ENCODE measurements at regions not wholly inside any gene's neighbourhood (a gene's known extent, or its start where the extent isn't known, plus 50 kb on each side); places are given as distances from the start of the nearest gene placed in this dataset.

- no peaks in the 10 kb centered on the region for H3K27me3 ChIP-seq (ENCODE audit: control insufficient read depth in 1 of 2, insufficient read depth in 2 of 2, low read length in 2 of 2)
- no peak overlapping the region for H3K9ac ChIP-seq (ENCODE audit: low read depth in 1 of 2, low read length in 2 of 2)
- H3K4me3 ChIP-seq (ENCODE audit: low read depth in 1 of 2, low read length in 2 of 2) = no peak overlapping the region
- no peaks in the 10 kb centered on the region for H3K4me1 ChIP-seq (ENCODE audit: control insufficient read depth in 1 of 2, insufficient read depth in 2 of 2, low read length in 2 of 2)
- H3K27ac ChIP-seq (ENCODE audit: low read depth, low read length) = no peak overlapping the region
- no peaks in the 10 kb centered on the region for H3K36me3 ChIP-seq (ENCODE audit: control insufficient read depth in 1 of 2, insufficient read depth in 2 of 2, low read length in 2 of 2)
- H3K9me3 ChIP-seq (ENCODE audit: control insufficient read depth in 1 of 2, low read length in 2 of 2) = no peaks in the 10 kb centered on the region
These were observed 211.9 kb upstream of the UMPS start for GRCh38 chr3:124518350-124518749.

GRCh38 chr3:124519591-124520194 lies 210.6 kb upstream of the UMPS start:
- Histone ChIP-seq H3K9me3 (ENCODE audit: control insufficient read depth in 1 of 2, low read length in 2 of 2) (no peaks in the 10 kb centered on the region), H3K9ac (ENCODE audit: low read depth in 1 of 2, low read length in 2 of 2) (no peak overlapping the region), H3K4me3 (ENCODE audit: low read depth in 1 of 2, low read length in 2 of 2) (no peak overlapping the region), H3K4me1 (ENCODE audit: control insufficient read depth in 1 of 2, insufficient read depth in 2 of 2, low read length in 2 of 2) (no peaks in the 10 kb centered on the region), H3K27ac (ENCODE audit: low read depth, low read length) (no peak overlapping the region), H3K36me3 (ENCODE audit: control insufficient read depth in 1 of 2, insufficient read depth in 2 of 2, low read length in 2 of 2) (no peaks in the 10 kb centered on the region), H3K27me3 (ENCODE audit: control insufficient read depth in 1 of 2, insufficient read depth in 2 of 2, low read length in 2 of 2) (no peaks in the 10 kb centered on the region)

GRCh38 chr3:124520970-124521369 lies 209.3 kb upstream of the UMPS start:
- no peak overlapping the region for H3K4me3 ChIP-seq (ENCODE audit: low read depth in 1 of 2, low read length in 2 of 2)
- no peaks in the 10 kb centered on the region for H3K9me3 ChIP-seq (ENCODE audit: control insufficient read depth in 1 of 2, low read length in 2 of 2)
- no peak overlapping the region for H3K27ac ChIP-seq (ENCODE audit: low read depth, low read length)
- H3K4me1 ChIP-seq (ENCODE audit: control insufficient read depth in 1 of 2, insufficient read depth in 2 of 2, low read length in 2 of 2) = no peaks in the 10 kb centered on the region
- no peak overlapping the region for H3K9ac ChIP-seq (ENCODE audit: low read depth in 1 of 2, low read length in 2 of 2)
- H3K36me3 ChIP-seq (ENCODE audit: control insufficient read depth in 1 of 2, insufficient read depth in 2 of 2, low read length in 2 of 2) = no peaks in the 10 kb centered on the region
- H3K27me3 ChIP-seq (ENCODE audit: control insufficient read depth in 1 of 2, insufficient read depth in 2 of 2, low read length in 2 of 2) = no peaks in the 10 kb centered on the region

- Histone ChIP-seq H3K27ac (ENCODE audit: low read depth, low read length) (no peak overlapping the region), H3K27me3 (ENCODE audit: control insufficient read depth in 1 of 2, insufficient read depth in 2 of 2, low read length in 2 of 2) (no peaks in the 10 kb centered on the region), H3K4me3 (ENCODE audit: low read depth in 1 of 2, low read length in 2 of 2) (no peak overlapping the region), H3K9me3 (ENCODE audit: control insufficient read depth in 1 of 2, low read length in 2 of 2) (no peaks in the 10 kb centered on the region), H3K9ac (ENCODE audit: low read depth in 1 of 2, low read length in 2 of 2) (no peak overlapping the region), H3K36me3 (ENCODE audit: control insufficient read depth in 1 of 2, insufficient read depth in 2 of 2, low read length in 2 of 2) (no peaks in the 10 kb centered on the region), H3K4me1 (ENCODE audit: control insufficient read depth in 1 of 2, insufficient read depth in 2 of 2, low read length in 2 of 2) (no peaks in the 10 kb centered on the region)
These were observed 208.1 kb upstream of the UMPS start for GRCh38 chr3:124522082-124522625.

GRCh38 chr3:124526601-124527000 lies 203.7 kb upstream of the UMPS start:
- Histone ChIP-seq H3K27me3 (ENCODE audit: control insufficient read depth in 1 of 2, insufficient read depth in 2 of 2, low read length in 2 of 2) (no peaks in the 10 kb centered on the region), H3K9ac (ENCODE audit: low read depth in 1 of 2, low read length in 2 of 2) (no peak overlapping the region), H3K4me3 (ENCODE audit: low read depth in 1 of 2, low read length in 2 of 2) (no peak overlapping the region), H3K4me1 (ENCODE audit: control insufficient read depth in 1 of 2, insufficient read depth in 2 of 2, low read length in 2 of 2) (no peaks in the 10 kb centered on the region), H3K9me3 (ENCODE audit: control insufficient read depth in 1 of 2, low read length in 2 of 2) (no peaks in the 10 kb centered on the region), H3K27ac (ENCODE audit: low read depth, low read length) (no peak overlapping the region), H3K36me3 (ENCODE audit: control insufficient read depth in 1 of 2, insufficient read depth in 2 of 2, low read length in 2 of 2) (no peaks in the 10 kb centered on the region)

GRCh38 chr3:124529826-124530571 lies 200.3 kb upstream of the UMPS start:
- H3K27ac ChIP-seq (ENCODE audit: low read depth, low read length) = no peak overlapping the region
- no peaks in the 10 kb centered on the region for H3K36me3 ChIP-seq (ENCODE audit: control insufficient read depth in 1 of 2, insufficient read depth in 2 of 2, low read length in 2 of 2)

GRCh38 chr3:124530916-124531315 lies 199.3 kb upstream of the UMPS start:
- Histone ChIP-seq H3K27me3 (ENCODE audit: control insufficient read depth in 1 of 2, insufficient read depth in 2 of 2, low read length in 2 of 2) (peaks cover 0 to 3% of the 10 kb centered on the region in 2 donors), H3K9ac (ENCODE audit: low read depth in 1 of 2, low read length in 2 of 2) (no peak overlapping the region), H3K36me3 (ENCODE audit: control insufficient read depth in 1 of 2, insufficient read depth in 2 of 2, low read length in 2 of 2) (no peaks in the 10 kb centered on the region), H3K27ac (ENCODE audit: low read depth, low read length) (no peak overlapping the region), H3K4me1 (ENCODE audit: control insufficient read depth in 1 of 2, insufficient read depth in 2 of 2, low read length in 2 of 2) (no peaks in the 10 kb centered on the region), H3K4me3 (ENCODE audit: low read depth in 1 of 2, low read length in 2 of 2) (no peak overlapping the region), H3K9me3 (ENCODE audit: control insufficient read depth in 1 of 2, low read length in 2 of 2) (no peaks in the 10 kb centered on the region)

More at GRCh38 chr3:124529826-124530571, 200.3 kb upstream of the UMPS start:
- Histone ChIP-seq H3K9me3 (ENCODE audit: control insufficient read depth in 1 of 2, low read length in 2 of 2) (no peaks in the 10 kb centered on the region), H3K4me1 (ENCODE audit: control insufficient read depth in 1 of 2, insufficient read depth in 2 of 2, low read length in 2 of 2) (no peaks in the 10 kb centered on the region), H3K27me3 (ENCODE audit: control insufficient read depth in 1 of 2, insufficient read depth in 2 of 2, low read length in 2 of 2) (peaks cover 0 to 3% of the 10 kb centered on the region in 2 donors), H3K9ac (ENCODE audit: low read depth in 1 of 2, low read length in 2 of 2) (no peak overlapping the region), H3K4me3 (ENCODE audit: low read depth in 1 of 2, low read length in 2 of 2) (no peak overlapping the region)

GRCh38 chr3:124532071-124532470 lies 198.2 kb upstream of the UMPS start:
- no peaks in the 10 kb centered on the region for H3K36me3 ChIP-seq (ENCODE audit: control insufficient read depth in 1 of 2, insufficient read depth in 2 of 2, low read length in 2 of 2)
- no peak overlapping the region for H3K4me3 ChIP-seq (ENCODE audit: low read depth in 1 of 2, low read length in 2 of 2)
- no peaks in the 10 kb centered on the region for H3K9me3 ChIP-seq (ENCODE audit: control insufficient read depth in 1 of 2, low read length in 2 of 2)
- no peak overlapping the region for H3K27ac ChIP-seq (ENCODE audit: low read depth, low read length)
- H3K9ac ChIP-seq (ENCODE audit: low read depth in 1 of 2, low read length in 2 of 2) = no peak overlapping the region
- no peaks in the 10 kb centered on the region for H3K4me1 ChIP-seq (ENCODE audit: control insufficient read depth in 1 of 2, insufficient read depth in 2 of 2, low read length in 2 of 2)
- peaks cover 0 to 3% of the 10 kb centered on the region in 2 donors for H3K27me3 ChIP-seq (ENCODE audit: control insufficient read depth in 1 of 2, insufficient read depth in 2 of 2, low read length in 2 of 2)

GRCh38 chr3:124535306-124535705 lies 194.9 kb upstream of the UMPS start:
- H3K9me3 ChIP-seq (ENCODE audit: control insufficient read depth in 1 of 2, low read length in 2 of 2) = no peaks in the 10 kb centered on the region
- no peak overlapping the region for H3K27ac ChIP-seq (ENCODE audit: low read depth, low read length)
- H3K27me3 ChIP-seq (ENCODE audit: control insufficient read depth in 1 of 2, insufficient read depth in 2 of 2, low read length in 2 of 2) = peaks cover 0 to 3% of the 10 kb centered on the region in 2 donors
- H3K4me1 ChIP-seq (ENCODE audit: control insufficient read depth in 1 of 2, insufficient read depth in 2 of 2, low read length in 2 of 2) = no peaks in the 10 kb centered on the region
- no peaks in the 10 kb centered on the region for H3K36me3 ChIP-seq (ENCODE audit: control insufficient read depth in 1 of 2, insufficient read depth in 2 of 2, low read length in 2 of 2)
- no peak overlapping the region for H3K4me3 ChIP-seq (ENCODE audit: low read depth in 1 of 2, low read length in 2 of 2)
- H3K9ac ChIP-seq (ENCODE audit: low read depth in 1 of 2, low read length in 2 of 2) = no peak overlapping the region

GRCh38 chr3:124540550-124541211 lies 189.6 kb upstream of the UMPS start:
- H3K36me3 ChIP-seq (ENCODE audit: control insufficient read depth in 1 of 2, insufficient read depth in 2 of 2, low read length in 2 of 2) = no peaks in the 10 kb centered on the region
- no peaks in the 10 kb centered on the region for H3K27me3 ChIP-seq (ENCODE audit: control insufficient read depth in 1 of 2, insufficient read depth in 2 of 2, low read length in 2 of 2)
- H3K4me1 ChIP-seq (ENCODE audit: control insufficient read depth in 1 of 2, insufficient read depth in 2 of 2, low read length in 2 of 2) = no peaks in the 10 kb centered on the region
- H3K27ac ChIP-seq (ENCODE audit: low read depth, low read length) = no peak overlapping the region
- H3K9me3 ChIP-seq (ENCODE audit: control insufficient read depth in 1 of 2, low read length in 2 of 2) = no peaks in the 10 kb centered on the region
- H3K4me3 ChIP-seq (ENCODE audit: low read depth in 1 of 2, low read length in 2 of 2) = no peak overlapping the region
- no peak overlapping the region for H3K9ac ChIP-seq (ENCODE audit: low read depth in 1 of 2, low read length in 2 of 2)

Data from duodenal mucosa (tissue), 2 donors.